Right lobe of liver (tissue), 4 donors: ENCODE measurements at regions not wholly inside any gene's neighbourhood (a gene's known extent, or its start where the extent isn't known, plus 50 kb on each side); places are given as distances from the start of the nearest gene placed in this dataset.

ENCODE experiments used
- POLR2A ChIP-seq: fragments of 450-650 bp; IDR thresholded peaks from one replicate; pipeline ENCODE4 v1.6.1; 2017; ENCODE audit warnings: antibody characterized with exemption, mild to moderate bottlenecking
- TF ChIP-seq, protein P1 (sequence below), 4 donors: fragments of 200-600 bp in 3 of 4; fragments of 450-650 bp in 1 of 4; IDR thresholded peaks; one replicate each; pipeline versions ENCODE4 v1.5.1 to v1.8.0; 2016 to 2022; ENCODE audit warnings: antibody characterized with exemption in 4 of 4, mild to moderate bottlenecking in 2 of 4
- donor health status: DM: no; HTN: no; CAD: no.
- donor health status: DM: no; HTN: no; CAD: no.
- donor health status: DM: no; HTN: yes; CAD: no.

DNA sequence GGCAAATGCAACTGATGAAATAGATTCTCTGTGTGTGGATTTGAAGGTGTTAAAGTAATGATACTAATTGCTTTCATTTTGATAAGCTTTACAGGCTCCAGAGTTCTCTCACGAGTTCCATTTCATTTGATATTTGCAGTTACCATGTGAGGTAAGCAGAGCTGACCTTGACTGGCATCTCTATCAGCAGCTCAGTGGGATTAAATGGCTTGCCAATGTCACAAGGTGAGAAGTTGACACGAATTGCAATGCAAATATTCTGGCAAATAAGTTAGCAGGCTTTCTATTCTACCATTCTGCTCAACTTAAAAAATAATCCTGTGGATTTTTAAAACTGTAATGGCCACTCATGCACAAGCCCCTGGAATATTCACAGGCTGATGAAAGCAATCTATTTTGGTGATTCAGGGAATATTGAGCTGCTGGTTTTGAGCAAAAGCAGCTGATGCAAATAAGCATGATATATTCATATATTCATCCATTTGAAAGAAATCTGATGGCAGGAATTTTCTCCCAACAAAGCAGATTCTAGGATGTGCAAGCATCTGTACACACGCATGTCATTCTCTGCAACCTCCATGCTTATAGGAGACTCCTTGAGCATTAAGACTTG, 64.5 kb upstream of the ANKRD1 start:
- no peak for TF ChIP-seq POLR2A
- TF ChIP-seq, protein P1, sequence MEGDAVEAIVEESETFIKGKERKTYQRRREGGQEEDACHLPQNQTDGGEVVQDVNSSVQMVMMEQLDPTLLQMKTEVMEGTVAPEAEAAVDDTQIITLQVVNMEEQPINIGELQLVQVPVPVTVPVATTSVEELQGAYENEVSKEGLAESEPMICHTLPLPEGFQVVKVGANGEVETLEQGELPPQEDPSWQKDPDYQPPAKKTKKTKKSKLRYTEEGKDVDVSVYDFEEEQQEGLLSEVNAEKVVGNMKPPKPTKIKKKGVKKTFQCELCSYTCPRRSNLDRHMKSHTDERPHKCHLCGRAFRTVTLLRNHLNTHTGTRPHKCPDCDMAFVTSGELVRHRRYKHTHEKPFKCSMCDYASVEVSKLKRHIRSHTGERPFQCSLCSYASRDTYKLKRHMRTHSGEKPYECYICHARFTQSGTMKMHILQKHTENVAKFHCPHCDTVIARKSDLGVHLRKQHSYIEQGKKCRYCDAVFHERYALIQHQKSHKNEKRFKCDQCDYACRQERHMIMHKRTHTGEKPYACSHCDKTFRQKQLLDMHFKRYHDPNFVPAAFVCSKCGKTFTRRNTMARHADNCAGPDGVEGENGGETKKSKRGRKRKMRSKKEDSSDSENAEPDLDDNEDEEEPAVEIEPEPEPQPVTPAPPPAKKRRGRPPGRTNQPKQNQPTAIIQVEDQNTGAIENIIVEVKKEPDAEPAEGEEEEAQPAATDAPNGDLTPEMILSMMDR (IDR thresholded peaks at IDR 0.05), result no peak
